ENCODE measurements at regions not wholly inside any gene's neighbourhood (a gene's known extent, or its start where the extent isn't known, plus 50 kb on each side); places are given as distances from the start of the nearest gene placed in this dataset.

DNA sequence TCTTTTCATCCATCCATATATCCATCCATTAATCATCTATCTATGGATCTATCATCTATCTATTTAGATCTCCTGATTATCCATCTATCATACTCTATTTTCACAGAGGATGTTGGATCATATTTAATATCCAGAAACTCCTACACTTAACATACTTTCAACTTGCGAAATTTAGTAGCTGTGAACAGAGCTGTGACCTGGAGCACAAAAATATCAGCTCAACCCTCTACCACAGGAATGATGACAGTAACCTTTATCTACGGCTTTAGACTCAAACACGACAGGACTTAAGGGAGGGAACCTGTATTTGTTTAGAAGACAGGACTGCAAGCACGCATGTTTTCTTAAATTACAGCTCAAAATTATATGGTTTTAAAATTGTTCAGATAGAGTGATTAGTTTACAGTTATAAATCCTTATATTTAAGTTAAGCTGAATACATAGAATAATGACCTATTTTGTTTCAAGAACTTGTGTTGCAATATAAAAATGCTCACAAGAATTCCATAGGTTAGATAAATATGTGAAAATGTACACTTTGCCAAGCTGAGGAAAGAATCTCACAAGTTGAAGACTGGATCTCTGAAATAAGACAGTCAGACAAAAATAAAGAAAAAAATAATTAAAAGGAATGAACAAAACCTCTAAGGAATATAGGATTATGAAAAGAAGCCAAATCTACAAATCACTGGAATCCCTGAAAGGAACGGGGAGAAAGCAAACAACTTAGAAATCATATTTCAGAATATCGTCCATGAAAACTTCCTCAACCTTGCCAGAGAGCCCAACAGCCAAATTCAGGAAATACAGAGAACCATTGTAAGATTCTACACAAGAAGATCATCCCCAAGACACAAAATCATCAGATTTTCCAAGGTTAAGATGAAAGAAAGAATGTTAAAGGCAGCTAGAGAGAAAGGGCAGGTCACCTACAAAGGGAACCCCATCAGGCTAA, 142.0 kb downstream of the COL6A3 start:
- DNase-seq = no peak

Measured in occipital lobe (tissue), 1 donor.